Osteoblast (primary cell): ENCODE measurements at regions not wholly inside any gene's neighbourhood (a gene's known extent, or its start where the extent isn't known, plus 50 kb on each side); places are given as distances from the start of the nearest gene placed in this dataset.

Experiments
- DNase-seq: peaks from one replicate; pipeline ENCODE4 v3.0.0; 2011; ENCODE audit warnings: low spot score, mixed read lengths; ENCODE audit not compliant: insufficient read length; ENCODE audit errors: missing footprints
- H2AFZ ChIP-seq: 2 replicates; pipeline ENCODE4 v1.6.0; 2011; ENCODE audit warnings: mild to moderate bottlenecking, low read length
- H3K27ac ChIP-seq: 2 replicates; pipeline ENCODE4 v1.5.1; 2011; ENCODE audit warnings: mild to moderate bottlenecking, low read depth, low read length, moderate library complexity
- H3K27me3 ChIP-seq: 2 replicates; pipeline ENCODE4 v1.6.0; 2012; ENCODE audit warnings: mild to moderate bottlenecking, control low read depth, inconsistent platforms, low read length, moderate library complexity; ENCODE audit not compliant: insufficient read depth
- H3K36me3 ChIP-seq: 2 replicates; pipeline ENCODE4 v1.5.1; 2011; ENCODE audit warnings: mild to moderate bottlenecking, low read length, control low read depth, moderate library complexity; ENCODE audit not compliant: insufficient read depth
- H3K4me1 ChIP-seq: 2 replicates; pipeline ENCODE4 v1.5.1; 2011; ENCODE audit warnings: mild to moderate bottlenecking, low read length, control low read depth, moderate library complexity; ENCODE audit not compliant: insufficient read depth
- H3K4me2 ChIP-seq: 2 replicates; pipeline ENCODE4 v1.6.0; 2011; ENCODE audit warnings: mild to moderate bottlenecking, low read length; ENCODE audit not compliant: insufficient read depth
- H3K4me3 ChIP-seq: fragments of 200-600 bp; sonication (generic); 3 replicates; pipeline ENCODE4 v1.5.1; 2012; ENCODE audit warnings: mild to moderate bottlenecking, low read length, inconsistent platforms; ENCODE audit not compliant: insufficient read depth
- H3K79me2 ChIP-seq: 2 replicates; pipeline ENCODE4 v1.6.0; 2012; ENCODE audit warnings: mild to moderate bottlenecking, low read length, control low read depth, inconsistent platforms; ENCODE audit not compliant: insufficient read depth
- H3K9me3 ChIP-seq: 2 replicates; pipeline ENCODE4 v1.5.1; 2011; ENCODE audit warnings: low read depth, low read length, control low read depth
- H4K20me1 ChIP-seq: 2 replicates; pipeline ENCODE4 v1.6.0; 2012; ENCODE audit warnings: mild to moderate bottlenecking, low read length, control low read depth; ENCODE audit not compliant: insufficient read depth
- TF ChIP-seq, protein P1 (sequence below): IDR thresholded peaks from 2 replicates; pipeline ENCODE4 v1.5.1; 2011; ENCODE audit warnings: mild to moderate bottlenecking, low read depth, low read length, moderate library complexity; ENCODE audit errors: extremely low read depth

DNA sequence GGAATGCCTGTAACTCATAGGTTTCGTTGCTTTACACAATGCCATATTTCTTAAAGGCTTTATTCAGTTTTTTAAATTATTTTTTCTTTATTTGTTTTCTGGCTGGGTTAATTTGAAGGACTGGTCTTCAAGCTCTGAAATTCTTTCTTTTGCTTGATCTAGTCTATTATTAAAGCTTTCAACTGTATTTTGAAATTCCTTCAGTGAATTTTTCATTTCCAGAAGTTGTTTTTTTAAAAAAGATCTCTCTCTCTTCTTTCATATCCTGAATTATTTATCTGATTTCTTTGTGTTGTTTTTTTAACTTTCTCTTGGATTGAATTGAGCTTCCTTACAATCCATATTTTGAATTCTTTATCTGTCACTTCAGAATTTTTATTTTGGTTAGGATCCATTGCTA is 239.9 kb upstream of the CTAGE1 start:
- DNase-seq, result no peak
- H3K4me2 ChIP-seq, result no peak overlapping the region
- H4K20me1 ChIP-seq, result no peaks in the 10 kb centered on the region
- no peak overlapping the region for H3K27ac ChIP-seq
- H3K79me2 ChIP-seq, result no peaks in the 10 kb centered on the region
- no peak overlapping the region for H3K4me3 ChIP-seq
- H3K4me1 ChIP-seq, result no peaks in the 10 kb centered on the region
- peaks cover 2% of the 10 kb centered on the region for H3K9me3 ChIP-seq
- H3K36me3 ChIP-seq, result no peaks in the 10 kb centered on the region
- H3K27me3 ChIP-seq, result no peaks in the 10 kb centered on the region
- H2AFZ ChIP-seq, result no peak overlapping the region
- TF ChIP-seq, protein P1, sequence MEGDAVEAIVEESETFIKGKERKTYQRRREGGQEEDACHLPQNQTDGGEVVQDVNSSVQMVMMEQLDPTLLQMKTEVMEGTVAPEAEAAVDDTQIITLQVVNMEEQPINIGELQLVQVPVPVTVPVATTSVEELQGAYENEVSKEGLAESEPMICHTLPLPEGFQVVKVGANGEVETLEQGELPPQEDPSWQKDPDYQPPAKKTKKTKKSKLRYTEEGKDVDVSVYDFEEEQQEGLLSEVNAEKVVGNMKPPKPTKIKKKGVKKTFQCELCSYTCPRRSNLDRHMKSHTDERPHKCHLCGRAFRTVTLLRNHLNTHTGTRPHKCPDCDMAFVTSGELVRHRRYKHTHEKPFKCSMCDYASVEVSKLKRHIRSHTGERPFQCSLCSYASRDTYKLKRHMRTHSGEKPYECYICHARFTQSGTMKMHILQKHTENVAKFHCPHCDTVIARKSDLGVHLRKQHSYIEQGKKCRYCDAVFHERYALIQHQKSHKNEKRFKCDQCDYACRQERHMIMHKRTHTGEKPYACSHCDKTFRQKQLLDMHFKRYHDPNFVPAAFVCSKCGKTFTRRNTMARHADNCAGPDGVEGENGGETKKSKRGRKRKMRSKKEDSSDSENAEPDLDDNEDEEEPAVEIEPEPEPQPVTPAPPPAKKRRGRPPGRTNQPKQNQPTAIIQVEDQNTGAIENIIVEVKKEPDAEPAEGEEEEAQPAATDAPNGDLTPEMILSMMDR, result no peak

DNA sequence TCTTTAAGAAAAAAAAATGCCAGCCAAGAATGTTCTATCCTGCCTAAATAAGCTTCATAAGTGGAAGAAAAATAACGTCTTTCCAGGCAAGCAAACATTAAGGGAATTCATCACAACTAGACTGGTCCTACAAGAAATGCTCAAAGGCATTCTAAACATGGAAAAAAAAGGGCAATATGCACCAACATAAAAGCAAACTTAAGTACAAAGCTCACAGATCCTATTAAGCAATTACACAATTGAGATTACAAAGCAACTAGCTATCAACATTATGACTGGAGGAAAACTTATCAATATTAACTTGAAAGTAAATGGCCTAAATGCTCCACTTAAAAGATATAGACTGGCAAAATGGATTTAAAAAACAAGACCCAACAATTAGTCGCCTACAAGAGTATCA is 240.6 kb upstream of the CTAGE1 start:
- H3K9me3 ChIP-seq, result peaks cover 2% of the 10 kb centered on the region
- no peak overlapping the region for H2AFZ ChIP-seq
- DNase-seq, result no peak
- H3K79me2 ChIP-seq, result no peaks in the 10 kb centered on the region
- H3K27ac ChIP-seq, result no peak overlapping the region
- H3K4me1 ChIP-seq, result no peaks in the 10 kb centered on the region
- H4K20me1 ChIP-seq, result no peaks in the 10 kb centered on the region
- H3K4me3 ChIP-seq, result no peak overlapping the region
- TF ChIP-seq, protein P1, result no peak
- H3K4me2 ChIP-seq, result no peak overlapping the region
- H3K36me3 ChIP-seq, result no peaks in the 10 kb centered on the region
- no peaks in the 10 kb centered on the region for H3K27me3 ChIP-seq

DNA sequence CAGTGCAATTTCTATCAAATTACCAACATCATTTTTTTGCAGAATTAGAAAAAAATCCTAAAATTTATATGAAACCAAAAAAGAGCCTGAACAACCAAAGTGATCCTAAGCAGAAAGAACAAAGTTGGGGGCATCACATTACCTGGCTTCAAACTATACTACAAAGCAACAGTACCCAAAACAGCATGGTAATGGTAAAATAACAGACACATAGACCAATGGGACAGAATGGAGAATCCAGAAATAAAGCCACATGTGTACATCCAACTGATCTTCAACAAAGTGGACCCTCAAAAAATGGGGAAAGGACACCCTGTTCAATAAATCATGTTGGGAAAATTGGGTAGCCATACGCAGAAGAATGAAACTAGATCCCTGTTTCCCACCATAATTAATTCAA is 245.7 kb upstream of the CTAGE1 start:
- TF ChIP-seq, protein P1, result no peak
- no peak overlapping the region for H3K4me3 ChIP-seq
- no peak overlapping the region for H3K4me2 ChIP-seq
- H3K36me3 ChIP-seq, result no peaks in the 10 kb centered on the region
- H3K27me3 ChIP-seq, result no peaks in the 10 kb centered on the region
- no peak for DNase-seq
- H3K79me2 ChIP-seq, result no peaks in the 10 kb centered on the region
- H2AFZ ChIP-seq, result no peak overlapping the region
- H3K9me3 ChIP-seq, result peaks cover 2% of the 10 kb centered on the region
- H4K20me1 ChIP-seq, result no peaks in the 10 kb centered on the region
- H3K27ac ChIP-seq, result no peak overlapping the region
- H3K4me1 ChIP-seq, result peaks cover 13% of the 10 kb centered on the region

DNA sequence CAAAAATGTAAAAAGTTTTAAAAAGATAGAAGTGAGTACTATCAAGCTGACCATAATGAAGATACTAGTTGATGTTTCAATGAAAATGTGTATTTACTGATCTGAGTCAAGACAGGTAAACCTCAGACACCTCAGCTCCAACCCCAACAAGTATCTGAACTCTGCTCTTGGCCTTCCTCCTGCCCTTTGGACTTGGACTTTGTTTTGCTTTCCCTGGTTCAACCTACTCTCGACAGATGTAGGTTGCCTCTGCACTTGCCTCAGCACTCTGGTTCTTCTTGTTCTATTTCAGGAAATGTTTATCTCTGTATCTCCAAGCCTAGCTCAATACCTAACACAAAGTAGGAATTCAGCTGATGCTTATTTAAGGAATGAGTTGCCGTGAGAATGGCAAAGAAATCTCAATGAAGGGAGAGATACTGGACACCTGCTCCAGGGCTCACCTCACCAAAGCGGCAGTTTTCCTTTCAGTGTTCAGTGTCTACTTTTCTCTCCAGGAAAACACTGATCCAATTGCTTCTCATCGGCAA is 248.8 kb upstream of the CTAGE1 start:
- Histone ChIP-seq H3K27me3 (no peaks in the 10 kb centered on the region), H3K4me1 (peaks cover 37% of the 10 kb centered on the region), H4K20me1 (no peaks in the 10 kb centered on the region), H3K4me3 (no peak overlapping the region), H2AFZ (peak overlapping the region; percentile 40), H3K4me2 (no peak overlapping the region), H3K9me3 (peaks cover 2% of the 10 kb centered on the region), H3K36me3 (no peaks in the 10 kb centered on the region), H3K27ac (peak overlapping the region; percentile 89), H3K79me2 (no peaks in the 10 kb centered on the region)
- TF ChIP-seq, protein P1, result no peak
- DNase-seq, result no peak
